AG04449 (cell line): ENCODE measurements at regions not wholly inside any gene's neighbourhood (a gene's known extent, or its start where the extent isn't known, plus 50 kb on each side); places are given as distances from the start of the nearest gene placed in this dataset.

Experiments used
- CTCF ChIA-PET: fragments of 350-600 bp; formaldehyde crosslinking; extraction: SDS; loops from one replicate; lab custom pipeline; 2021; ENCODE audit warnings: antibody characterized with exemption; lab: Yijun Ruan, JAX
- POLR2A ChIA-PET: fragments of 400-600, 350-600 bp; formaldehyde crosslinking; extraction: SDS; loops from one replicate; lab custom pipeline; 2020; ENCODE audit warnings: antibody characterized with exemption, inconsistent platforms; lab: Yijun Ruan, JAX
- DNase-seq: peaks from one replicate; pipeline ENCODE4 v3.0.0-alpha.2; 2010; ENCODE audit warnings: low read depth, low spot score
- H3K4me3 ChIP-seq: 2 replicates; pipeline ENCODE4 v1.5.1; 2011; ENCODE audit warnings: low read depth, mild to moderate bottlenecking, control low read depth, low read length
- TF ChIP-seq, protein P1 (sequence below): IDR thresholded peaks from one replicate; pipeline ENCODE4 v1.5.1; 2011; ENCODE audit warnings: mild to moderate bottlenecking, moderate library complexity, low read length, control low read depth, inconsistent platforms; ENCODE audit not compliant: insufficient read depth; ENCODE audit errors: missing control alignments

- ChIA-PET CTCF (no interaction called here), POLR2A (no interaction called here)
- no peak for DNase-seq
- no peak overlapping the region for H3K4me3 ChIP-seq
- TF ChIP-seq, protein P1, sequence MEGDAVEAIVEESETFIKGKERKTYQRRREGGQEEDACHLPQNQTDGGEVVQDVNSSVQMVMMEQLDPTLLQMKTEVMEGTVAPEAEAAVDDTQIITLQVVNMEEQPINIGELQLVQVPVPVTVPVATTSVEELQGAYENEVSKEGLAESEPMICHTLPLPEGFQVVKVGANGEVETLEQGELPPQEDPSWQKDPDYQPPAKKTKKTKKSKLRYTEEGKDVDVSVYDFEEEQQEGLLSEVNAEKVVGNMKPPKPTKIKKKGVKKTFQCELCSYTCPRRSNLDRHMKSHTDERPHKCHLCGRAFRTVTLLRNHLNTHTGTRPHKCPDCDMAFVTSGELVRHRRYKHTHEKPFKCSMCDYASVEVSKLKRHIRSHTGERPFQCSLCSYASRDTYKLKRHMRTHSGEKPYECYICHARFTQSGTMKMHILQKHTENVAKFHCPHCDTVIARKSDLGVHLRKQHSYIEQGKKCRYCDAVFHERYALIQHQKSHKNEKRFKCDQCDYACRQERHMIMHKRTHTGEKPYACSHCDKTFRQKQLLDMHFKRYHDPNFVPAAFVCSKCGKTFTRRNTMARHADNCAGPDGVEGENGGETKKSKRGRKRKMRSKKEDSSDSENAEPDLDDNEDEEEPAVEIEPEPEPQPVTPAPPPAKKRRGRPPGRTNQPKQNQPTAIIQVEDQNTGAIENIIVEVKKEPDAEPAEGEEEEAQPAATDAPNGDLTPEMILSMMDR = no peak
Observed at GRCh38 chr10:8180360-8181109, 126.0 kb downstream of the GATA3 start.

DNA sequence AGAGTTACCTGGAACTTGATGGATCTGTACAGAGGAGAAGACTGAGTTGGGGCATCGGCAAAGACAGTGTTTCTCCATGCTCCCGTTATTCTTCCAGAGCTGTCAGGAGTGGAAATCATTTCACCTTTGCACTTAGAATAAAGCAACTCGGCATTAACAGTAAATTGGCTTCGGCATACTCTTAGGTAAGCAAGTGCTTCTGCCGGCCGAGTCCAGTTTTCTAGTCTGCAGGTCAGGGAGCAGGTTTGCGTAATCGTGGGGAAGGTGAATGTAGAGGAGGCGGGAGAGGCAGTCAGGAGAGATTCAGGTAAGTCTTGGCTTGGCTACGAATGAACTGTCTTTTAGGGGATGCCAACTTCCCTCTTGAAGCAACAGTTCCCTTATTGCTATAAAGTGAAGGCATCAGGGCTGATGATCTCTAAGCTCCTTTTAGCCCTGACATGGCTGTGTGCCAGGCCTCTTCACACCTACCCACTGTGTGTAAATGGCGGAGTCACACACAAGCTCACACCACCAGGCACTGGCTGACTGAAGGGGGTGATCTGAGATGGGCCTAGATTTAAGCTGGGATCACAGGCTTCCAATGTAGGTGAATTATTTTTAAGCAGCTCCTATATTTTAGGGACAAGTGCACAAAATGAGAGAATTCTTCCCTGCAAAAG, 127.1 kb downstream of the GATA3 start:
- H3K4me3 ChIP-seq = no peak overlapping the region
- DNase-seq = no peak
- CTCF ChIA-PET = no interaction called here
- TF ChIP-seq, protein P1 = no peak
- POLR2A ChIA-PET = no interaction called here

GRCh38 chr10:8182806-8183205, 128.3 kb downstream of the GATA3 start:
- no peak for DNase-seq
- CTCF ChIA-PET = no interaction called here
- no peak overlapping the region for H3K4me3 ChIP-seq
- POLR2A ChIA-PET = no interaction called here
- TF ChIP-seq, protein P1 = no peak

GRCh38 chr10:8183241-8183704, 128.8 kb downstream of the GATA3 start:
- no peak for DNase-seq
- TF ChIP-seq, protein P1 = no peak
- ChIA-PET POLR2A (no interaction called here), CTCF (no interaction called here)
- no peak overlapping the region for H3K4me3 ChIP-seq

- no peak overlapping the region for H3K4me3 ChIP-seq
- TF ChIP-seq, protein P1 = no peak
- ChIA-PET CTCF (no interaction called here), POLR2A (no interaction called here)
- no peak for DNase-seq
Observed at GRCh38 chr10:8187171-8187666, 132.7 kb downstream of the GATA3 start.

- no peak for DNase-seq
- no peak overlapping the region for H3K4me3 ChIP-seq
- ChIA-PET POLR2A (no interaction called here), CTCF (no interaction called here)
- TF ChIP-seq, protein P1 = no peak
Observed at GRCh38 chr10:8189458-8189857, 135.0 kb downstream of the GATA3 start.
